ENCODE measurements at regions not wholly inside any gene's neighbourhood (a gene's known extent, or its start where the extent isn't known, plus 50 kb on each side); places are given as distances from the start of the nearest gene placed in this dataset.

DNA sequence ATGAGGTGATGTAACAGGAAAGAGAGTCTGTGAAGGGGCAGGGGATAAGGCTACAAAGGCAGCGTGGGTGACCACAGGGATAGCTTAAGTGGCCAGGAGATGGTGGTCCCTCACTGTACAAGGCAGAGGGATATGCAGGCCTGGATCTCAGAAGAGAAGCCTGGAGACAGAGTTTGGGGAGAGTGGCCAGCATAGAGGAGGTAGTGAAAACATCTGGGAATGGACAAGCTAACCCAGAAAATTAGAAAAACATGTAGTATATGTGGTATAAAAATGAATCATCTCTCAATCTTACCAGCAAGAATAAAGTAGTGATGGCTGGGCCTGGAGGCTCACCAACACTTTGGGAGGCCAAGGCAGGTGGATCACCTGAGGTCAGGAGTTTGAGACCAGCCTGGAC, 349.2 kb upstream of the KLF4 start:
- Histone ChIP-seq H3K4me3 (ENCODE audit: low read depth, low read length) (no peak overlapping the region), H3K36me3 (ENCODE audit: control insufficient read depth in 2 of 2, insufficient read depth in 1 of 2, low read length in 2 of 2) (no peaks in the 10 kb centered on the region), H3K9me3 (ENCODE audit: control insufficient read depth, insufficient read depth, low read depth, low read length) (no peaks in the 10 kb centered on the region), H3K27ac (ENCODE audit: extremely low read depth, low read depth, low read length) (no peak overlapping the region), H3K4me1 (ENCODE audit: control insufficient read depth, insufficient read depth, low read length) (no peaks in the 10 kb centered on the region)
- no peak for TF ChIP-seq ZIC2 (tag by site-specific recombination; IDR thresholded peaks at IDR 0.05)
- TF ChIP-seq ZNF776 (tag by site-specific recombination; IDR thresholded peaks at IDR 0.05; ENCODE audit: borderline replicate concordance), result no peak
- TF ChIP-seq ZBTB7A (tag by site-specific recombination; IDR thresholded peaks at IDR 0.05; ENCODE audit: low read depth), result no peak
- TF ChIP-seq, protein P1, sequence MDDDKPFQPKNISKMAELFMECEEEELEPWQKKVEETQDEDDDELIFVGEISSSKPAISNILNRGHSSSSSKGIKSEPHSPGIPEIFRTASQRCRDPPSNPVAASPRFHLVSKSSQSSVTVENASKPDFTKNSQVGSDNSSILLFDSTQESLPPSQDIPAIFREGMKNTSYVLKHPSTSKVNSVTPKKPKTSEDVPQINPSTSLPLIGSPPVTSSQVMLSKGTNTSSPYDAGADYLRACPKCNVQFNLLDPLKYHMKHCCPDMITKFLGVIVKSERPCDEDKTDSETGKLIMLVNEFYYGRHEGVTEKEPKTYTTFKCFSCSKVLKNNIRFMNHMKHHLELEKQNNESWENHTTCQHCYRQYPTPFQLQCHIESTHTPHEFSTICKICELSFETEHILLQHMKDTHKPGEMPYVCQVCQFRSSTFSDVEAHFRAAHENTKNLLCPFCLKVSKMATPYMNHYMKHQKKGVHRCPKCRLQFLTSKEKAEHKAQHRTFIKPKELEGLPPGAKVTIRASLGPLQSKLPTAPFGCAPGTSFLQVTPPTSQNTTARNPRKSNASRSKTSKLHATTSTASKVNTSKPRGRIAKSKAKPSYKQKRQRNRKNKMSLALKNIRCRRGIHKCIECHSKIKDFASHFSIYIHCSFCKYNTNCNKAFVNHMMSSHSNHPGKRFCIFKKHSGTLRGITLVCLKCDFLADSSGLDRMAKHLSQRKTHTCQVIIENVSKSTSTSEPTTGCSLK (tag by site-specific recombination; IDR thresholded peaks at IDR 0.05), result no peak
- TF ChIP-seq MYNN (tag by site-specific recombination; IDR thresholded peaks at IDR 0.05; ENCODE audit: borderline replicate concordance), result no peak
- no peak for TF ChIP-seq ZNF433 (tag by site-specific recombination; IDR thresholded peaks at IDR 0.05; ENCODE audit: low read depth)
- POLR2A ChIA-PET, result no interaction called here
- CTCF ChIA-PET, result interaction anchor here (1.2 to 1.3 kb wide), 2 partner anchors 9 to 160 kb away, joined by 3 read pairs; no protein-coding TSS in a partner anchor

DNA sequence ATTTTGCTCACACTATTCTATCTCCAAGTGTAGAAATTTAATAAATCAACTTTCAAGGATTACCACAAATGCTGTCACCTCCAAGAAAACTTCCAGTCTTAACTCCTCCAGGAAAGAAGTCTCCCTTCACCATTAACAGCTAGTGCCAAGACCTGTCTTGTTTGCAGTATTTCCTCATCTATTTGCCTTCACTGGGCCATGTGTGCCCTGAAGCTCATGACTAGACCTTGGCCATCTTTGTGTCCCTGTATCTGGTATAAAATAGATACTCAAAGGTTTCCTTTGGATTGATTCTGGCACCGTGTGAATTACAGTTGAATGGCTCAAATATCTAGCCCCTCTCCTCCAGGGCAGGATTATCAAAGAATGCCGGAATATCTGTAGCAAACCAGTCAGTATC, 346.7 kb upstream of the KLF4 start:
- CTCF ChIA-PET, result interaction anchor here (1.1 kb wide), 1 partner anchor 411 kb away, joined by 4 read pairs; no protein-coding TSS in a partner anchor
- no peak overlapping the region for H3K4me3 ChIP-seq (ENCODE audit: low read depth, low read length)
- TF ChIP-seq YY2 (tag by site-specific recombination; IDR thresholded peaks at IDR 0.05) (no peak), ZNF610 (tag by site-specific recombination; IDR thresholded peaks at IDR 0.05; ENCODE audit: borderline replicate concordance) (no peak), ZNF768 (tag by site-specific recombination; IDR thresholded peaks at IDR 0.05) (no peak), ZNF214 (tag by site-specific recombination; IDR thresholded peaks at IDR 0.05; ENCODE audit: borderline replicate concordance) (no peak), ZNF211 (tag by site-specific recombination; IDR thresholded peaks at IDR 0.05; ENCODE audit: low read depth) (no peak)
- no peak overlapping the region for H3K27ac ChIP-seq (ENCODE audit: extremely low read depth, low read depth, low read length)
- no peaks in the 10 kb centered on the region for H3K36me3 ChIP-seq (ENCODE audit: control insufficient read depth in 2 of 2, insufficient read depth in 1 of 2, low read length in 2 of 2)
- H3K4me1 ChIP-seq (ENCODE audit: control insufficient read depth, insufficient read depth, low read length), result no peaks in the 10 kb centered on the region
- no peaks in the 10 kb centered on the region for H3K9me3 ChIP-seq (ENCODE audit: control insufficient read depth, insufficient read depth, low read depth, low read length)
- POLR2A ChIA-PET, result no interaction called here

DNA sequence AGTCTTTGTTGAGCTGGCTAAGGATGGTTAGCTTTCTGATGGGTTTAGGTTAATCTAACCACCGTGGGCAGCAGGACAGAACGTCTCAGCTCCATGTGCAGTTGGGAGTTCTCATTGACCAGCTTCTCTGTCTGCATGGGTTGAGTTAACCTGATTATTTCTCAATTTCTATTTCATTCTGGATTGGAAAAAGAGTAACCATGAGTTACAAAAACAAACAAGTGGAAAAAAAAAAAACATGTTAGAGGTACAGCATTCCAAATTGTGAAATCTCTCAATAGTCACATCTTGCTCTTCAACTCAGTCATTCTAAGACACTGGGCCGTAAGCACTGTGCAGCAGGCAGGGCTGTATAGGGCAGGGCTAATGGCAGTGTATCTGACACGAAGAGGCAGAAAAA, 343.7 kb upstream of the KLF4 start:
- ChIA-PET CTCF (no interaction called here), POLR2A (no interaction called here)
- Histone ChIP-seq H3K27ac (ENCODE audit: extremely low read depth, low read depth, low read length) (no peak overlapping the region), H3K4me3 (ENCODE audit: low read depth, low read length) (no peak overlapping the region), H3K36me3 (ENCODE audit: control insufficient read depth in 2 of 2, insufficient read depth in 1 of 2, low read length in 2 of 2) (no peaks in the 10 kb centered on the region), H3K9me3 (ENCODE audit: control insufficient read depth, insufficient read depth, low read depth, low read length) (no peaks in the 10 kb centered on the region), H3K4me1 (ENCODE audit: control insufficient read depth, insufficient read depth, low read length) (no peaks in the 10 kb centered on the region)
- no peak for TF ChIP-seq ZNF239 (tag by site-specific recombination; IDR thresholded peaks at IDR 0.05)
- TF ChIP-seq, protein P2, sequence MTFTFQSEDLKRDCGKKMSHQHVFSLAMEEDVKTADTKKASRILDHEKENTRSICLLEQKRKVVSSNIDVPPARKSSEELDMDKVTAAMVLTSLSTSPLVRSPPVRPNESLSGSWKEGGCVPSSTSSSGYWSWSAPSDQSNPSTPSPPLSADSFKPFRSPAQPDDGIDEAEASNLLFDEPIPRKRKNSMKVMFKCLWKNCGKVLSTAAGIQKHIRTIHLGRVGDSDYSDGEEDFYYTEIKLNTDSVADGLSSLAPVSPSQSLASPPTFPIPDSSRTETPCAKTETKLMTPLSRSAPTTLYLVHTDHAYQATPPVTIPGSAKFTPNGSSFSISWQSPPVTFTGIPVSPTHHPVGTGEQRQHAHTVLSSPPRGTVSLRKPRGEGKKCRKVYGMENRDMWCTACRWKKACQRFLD (tag by site-specific recombination; IDR thresholded peaks at IDR 0.05), result no peak
- TF ChIP-seq ZNF274 (IDR thresholded peaks at IDR 0.05; ENCODE audit: low read length), result no peak
- no peak for TF ChIP-seq ZNF274 (tag by site-specific recombination; IDR thresholded peaks at IDR 0.05; ENCODE audit: borderline replicate concordance)
- TF ChIP-seq ZNF510 (tag by site-specific recombination; IDR thresholded peaks at IDR 0.05; ENCODE audit: insufficient replicate concordance), result no peak
- TF ChIP-seq, protein P3, sequence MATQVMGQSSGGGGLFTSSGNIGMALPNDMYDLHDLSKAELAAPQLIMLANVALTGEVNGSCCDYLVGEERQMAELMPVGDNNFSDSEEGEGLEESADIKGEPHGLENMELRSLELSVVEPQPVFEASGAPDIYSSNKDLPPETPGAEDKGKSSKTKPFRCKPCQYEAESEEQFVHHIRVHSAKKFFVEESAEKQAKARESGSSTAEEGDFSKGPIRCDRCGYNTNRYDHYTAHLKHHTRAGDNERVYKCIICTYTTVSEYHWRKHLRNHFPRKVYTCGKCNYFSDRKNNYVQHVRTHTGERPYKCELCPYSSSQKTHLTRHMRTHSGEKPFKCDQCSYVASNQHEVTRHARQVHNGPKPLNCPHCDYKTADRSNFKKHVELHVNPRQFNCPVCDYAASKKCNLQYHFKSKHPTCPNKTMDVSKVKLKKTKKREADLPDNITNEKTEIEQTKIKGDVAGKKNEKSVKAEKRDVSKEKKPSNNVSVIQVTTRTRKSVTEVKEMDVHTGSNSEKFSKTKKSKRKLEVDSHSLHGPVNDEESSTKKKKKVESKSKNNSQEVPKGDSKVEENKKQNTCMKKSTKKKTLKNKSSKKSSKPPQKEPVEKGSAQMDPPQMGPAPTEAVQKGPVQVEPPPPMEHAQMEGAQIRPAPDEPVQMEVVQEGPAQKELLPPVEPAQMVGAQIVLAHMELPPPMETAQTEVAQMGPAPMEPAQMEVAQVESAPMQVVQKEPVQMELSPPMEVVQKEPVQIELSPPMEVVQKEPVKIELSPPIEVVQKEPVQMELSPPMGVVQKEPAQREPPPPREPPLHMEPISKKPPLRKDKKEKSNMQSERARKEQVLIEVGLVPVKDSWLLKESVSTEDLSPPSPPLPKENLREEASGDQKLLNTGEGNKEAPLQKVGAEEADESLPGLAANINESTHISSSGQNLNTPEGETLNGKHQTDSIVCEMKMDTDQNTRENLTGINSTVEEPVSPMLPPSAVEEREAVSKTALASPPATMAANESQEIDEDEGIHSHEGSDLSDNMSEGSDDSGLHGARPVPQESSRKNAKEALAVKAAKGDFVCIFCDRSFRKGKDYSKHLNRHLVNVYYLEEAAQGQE (tag by site-specific recombination; IDR thresholded peaks at IDR 0.05), result no peak
- TF ChIP-seq EGR2 (tag by site-specific recombination; IDR thresholded peaks at IDR 0.05; ENCODE audit: low read depth), result no peak
- TF ChIP-seq GLIS2 (tag by site-specific recombination; IDR thresholded peaks at IDR 0.05), result no peak
- no peak for TF ChIP-seq ZNF132 (tag by site-specific recombination; IDR thresholded peaks at IDR 0.05; ENCODE audit: borderline replicate concordance)
- TF ChIP-seq, protein P4, sequence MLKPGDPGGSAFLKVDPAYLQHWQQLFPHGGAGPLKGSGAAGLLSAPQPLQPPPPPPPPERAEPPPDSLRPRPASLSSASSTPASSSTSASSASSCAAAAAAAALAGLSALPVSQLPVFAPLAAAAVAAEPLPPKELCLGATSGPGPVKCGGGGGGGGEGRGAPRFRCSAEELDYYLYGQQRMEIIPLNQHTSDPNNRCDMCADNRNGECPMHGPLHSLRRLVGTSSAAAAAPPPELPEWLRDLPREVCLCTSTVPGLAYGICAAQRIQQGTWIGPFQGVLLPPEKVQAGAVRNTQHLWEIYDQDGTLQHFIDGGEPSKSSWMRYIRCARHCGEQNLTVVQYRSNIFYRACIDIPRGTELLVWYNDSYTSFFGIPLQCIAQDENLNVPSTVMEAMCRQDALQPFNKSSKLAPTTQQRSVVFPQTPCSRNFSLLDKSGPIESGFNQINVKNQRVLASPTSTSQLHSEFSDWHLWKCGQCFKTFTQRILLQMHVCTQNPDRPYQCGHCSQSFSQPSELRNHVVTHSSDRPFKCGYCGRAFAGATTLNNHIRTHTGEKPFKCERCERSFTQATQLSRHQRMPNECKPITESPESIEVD (tag by site-specific recombination; IDR thresholded peaks at IDR 0.05), result no peak
- TF ChIP-seq, protein P5, sequence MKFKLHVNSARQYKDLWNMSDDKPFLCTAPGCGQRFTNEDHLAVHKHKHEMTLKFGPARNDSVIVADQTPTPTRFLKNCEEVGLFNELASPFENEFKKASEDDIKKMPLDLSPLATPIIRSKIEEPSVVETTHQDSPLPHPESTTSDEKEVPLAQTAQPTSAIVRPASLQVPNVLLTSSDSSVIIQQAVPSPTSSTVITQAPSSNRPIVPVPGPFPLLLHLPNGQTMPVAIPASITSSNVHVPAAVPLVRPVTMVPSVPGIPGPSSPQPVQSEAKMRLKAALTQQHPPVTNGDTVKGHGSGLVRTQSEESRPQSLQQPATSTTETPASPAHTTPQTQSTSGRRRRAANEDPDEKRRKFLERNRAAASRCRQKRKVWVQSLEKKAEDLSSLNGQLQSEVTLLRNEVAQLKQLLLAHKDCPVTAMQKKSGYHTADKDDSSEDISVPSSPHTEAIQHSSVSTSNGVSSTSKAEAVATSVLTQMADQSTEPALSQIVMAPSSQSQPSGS (tag by site-specific recombination; IDR thresholded peaks at IDR 0.05; ENCODE audit: low read depth), result no peak
- TF ChIP-seq ZNF558 (tag by site-specific recombination; IDR thresholded peaks at IDR 0.05), result no peak
